HG02943 (cell line): ENCODE measurements at regions not wholly inside any gene's neighbourhood (a gene's known extent, or its start where the extent isn't known, plus 50 kb on each side); places are given as distances from the start of the nearest gene placed in this dataset.

Experiments
- ATAC-seq: cut with Tn5 transposase; IDR thresholded peaks from one replicate; pipeline ENCODE4 v1.9.1; 2021; ENCODE audit warnings: mild to moderate bottlenecking, low read depth, moderate library complexity; ENCODE audit not compliant: unreplicated experiment

DNA sequence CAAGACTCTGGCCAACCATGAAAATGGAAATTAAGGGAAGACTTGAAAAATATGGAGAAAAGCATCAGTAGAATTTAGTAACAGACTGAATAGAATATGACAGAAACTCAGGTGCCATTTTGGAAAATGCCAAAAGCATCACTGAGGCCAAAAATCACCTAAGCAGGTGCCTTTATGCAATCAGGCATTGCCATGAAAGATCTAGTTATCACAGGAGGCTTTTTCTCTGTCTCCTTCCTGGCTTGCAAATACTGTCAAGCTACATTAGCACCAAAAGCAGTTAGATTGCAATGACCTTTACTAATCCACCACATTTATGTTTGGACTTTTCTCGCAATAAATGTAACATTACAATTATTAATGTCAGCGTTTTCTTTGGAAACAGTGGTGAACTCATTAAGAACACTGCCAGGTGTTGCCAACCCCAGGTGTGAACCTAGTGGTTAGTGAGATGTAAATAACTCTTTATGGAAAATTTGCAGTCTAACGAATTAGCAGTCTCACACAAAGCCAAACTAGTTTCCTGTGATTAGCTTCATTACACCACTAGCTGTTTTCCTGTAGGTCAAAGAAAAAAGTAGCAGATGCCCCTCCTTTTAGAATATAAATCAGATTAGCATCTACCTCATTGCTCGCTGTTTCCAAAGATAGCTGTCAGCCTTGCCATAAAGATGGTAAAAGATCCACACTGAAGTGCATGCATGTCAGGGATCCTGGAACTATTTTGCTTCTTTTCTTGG lies 1568.4 kb upstream of the TENM3 start:
- no peak for ATAC-seq

DNA sequence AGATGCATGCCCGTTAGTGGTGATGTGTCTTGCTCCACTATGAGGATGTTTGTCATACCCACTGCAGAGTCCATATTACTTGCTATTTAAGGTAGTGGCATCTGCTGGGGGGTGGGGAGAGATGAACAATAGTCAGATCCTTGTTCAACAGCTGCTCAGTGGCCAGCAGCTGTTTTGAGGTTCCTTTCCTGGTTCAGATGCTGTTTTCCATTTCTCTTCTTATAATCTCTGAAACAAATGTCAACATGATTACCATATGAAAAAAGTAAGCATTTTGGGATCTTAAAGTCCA lies 1567.9 kb upstream of the TENM3 start:
- no peak for ATAC-seq

DNA sequence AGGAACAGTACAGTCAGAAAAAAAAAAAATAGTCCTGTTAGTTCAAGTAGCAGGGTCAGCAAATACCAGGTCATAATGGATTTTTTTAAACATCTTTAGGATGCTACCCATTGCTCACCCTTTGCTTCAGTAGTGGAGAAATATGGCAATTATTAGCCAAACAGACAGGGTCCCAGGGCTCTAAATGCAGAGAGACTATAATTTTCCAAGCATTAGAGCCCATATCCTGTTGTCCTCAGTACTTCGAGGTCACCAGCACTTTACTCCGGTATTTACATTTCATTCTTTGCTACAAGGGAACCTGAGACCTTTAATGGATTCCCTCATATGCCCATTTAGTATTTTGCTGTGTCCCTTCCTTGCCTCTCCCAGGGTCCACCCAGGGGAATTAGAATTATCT lies 1562.9 kb upstream of the TENM3 start:
- no peak for ATAC-seq

DNA sequence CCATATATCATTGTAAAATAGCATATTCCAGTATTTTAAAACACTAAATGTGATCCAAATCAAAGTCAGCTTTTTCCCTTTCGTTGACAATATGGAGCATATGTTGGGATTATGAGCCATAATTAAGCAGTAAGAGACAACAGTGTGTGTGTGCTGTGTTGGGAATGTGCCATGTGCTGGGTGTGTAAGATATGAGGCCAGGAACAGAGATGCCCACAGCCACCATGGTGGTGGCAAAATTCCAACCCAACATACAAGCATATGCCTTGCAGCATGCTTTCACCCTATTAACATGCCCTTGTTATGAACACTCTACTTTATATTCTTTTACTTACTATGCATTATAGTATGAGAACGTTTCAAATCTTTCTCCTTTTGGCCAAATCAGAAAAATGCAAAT lies 1560.4 kb upstream of the TENM3 start:
- no peak for ATAC-seq

DNA sequence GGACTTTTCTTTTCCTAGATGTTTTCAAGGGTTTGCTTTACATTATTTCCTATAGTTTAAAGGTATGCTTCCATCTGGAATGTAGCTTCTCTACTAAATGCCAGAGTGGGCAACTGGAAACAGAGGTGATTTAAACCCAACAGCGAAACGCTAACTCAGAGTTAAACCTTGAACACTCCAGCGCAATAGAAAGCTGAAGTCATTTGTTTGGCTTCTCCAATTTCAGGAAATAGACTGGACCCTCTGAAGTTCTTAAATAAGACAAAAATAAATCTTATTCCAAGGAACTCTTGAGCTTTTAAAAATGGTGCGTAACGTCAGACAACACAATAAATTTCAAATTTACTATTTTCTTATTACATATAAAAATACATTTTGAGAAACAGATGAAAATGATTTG lies 1560.0 kb upstream of the TENM3 start:
- ATAC-seq = no peak

DNA sequence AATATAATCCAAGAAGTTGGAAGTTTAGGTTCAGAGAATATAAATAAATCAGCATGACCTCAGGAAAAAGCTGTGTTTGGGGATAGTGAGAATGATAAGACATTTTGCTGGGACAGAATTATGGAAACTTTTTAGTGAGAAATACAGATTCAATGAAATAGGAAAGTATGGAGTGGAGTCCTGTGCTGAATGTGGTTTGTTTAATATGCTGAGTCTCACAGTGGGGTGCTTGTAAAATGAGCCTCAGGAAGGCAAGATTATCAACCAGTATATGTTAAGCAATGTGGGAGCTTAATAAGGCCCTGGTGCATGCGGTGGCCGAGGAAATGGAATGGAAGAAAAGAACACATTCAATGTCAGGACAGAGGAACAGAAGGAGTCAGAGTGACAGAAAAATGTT lies 1554.7 kb upstream of the TENM3 start:
- ATAC-seq = no peak

DNA sequence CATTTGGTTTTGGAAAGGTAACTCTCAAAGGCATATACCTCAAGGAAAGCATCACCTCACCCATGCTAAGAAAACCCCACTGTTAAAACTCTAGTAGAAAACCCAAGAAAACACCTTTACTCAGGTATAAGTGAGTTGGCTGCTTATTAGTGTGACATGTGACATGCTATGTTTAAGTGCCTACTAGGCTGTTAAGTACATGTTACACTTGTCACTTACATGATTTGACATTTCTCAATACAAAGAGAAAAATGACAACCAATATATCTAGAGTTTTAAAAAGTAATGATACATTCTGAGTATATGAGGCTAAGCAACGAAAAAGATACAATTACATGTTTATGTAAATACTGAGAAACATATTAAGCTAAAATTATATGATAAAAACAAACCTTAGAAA lies 1548.3 kb upstream of the TENM3 start:
- ATAC-seq = no peak

DNA sequence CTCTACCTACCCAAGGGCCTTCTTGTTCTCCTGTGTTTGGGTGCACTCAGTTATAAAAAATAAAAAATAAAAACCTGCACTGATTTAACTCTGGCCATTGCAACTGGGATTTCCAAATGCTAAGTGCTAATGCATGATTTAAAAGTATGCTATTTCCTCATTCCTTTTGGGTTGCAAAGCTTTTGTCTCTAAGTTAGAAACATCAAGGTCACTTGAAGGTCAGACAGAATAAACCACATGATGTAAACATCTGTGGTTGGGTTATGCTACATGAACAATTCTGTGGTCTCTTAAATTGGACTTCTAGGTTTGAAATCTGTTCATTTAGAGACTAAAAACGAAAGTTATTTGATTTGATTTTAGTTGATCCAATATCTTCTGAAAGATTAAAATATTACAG lies 1547.4 kb upstream of the TENM3 start:
- no peak for ATAC-seq

DNA sequence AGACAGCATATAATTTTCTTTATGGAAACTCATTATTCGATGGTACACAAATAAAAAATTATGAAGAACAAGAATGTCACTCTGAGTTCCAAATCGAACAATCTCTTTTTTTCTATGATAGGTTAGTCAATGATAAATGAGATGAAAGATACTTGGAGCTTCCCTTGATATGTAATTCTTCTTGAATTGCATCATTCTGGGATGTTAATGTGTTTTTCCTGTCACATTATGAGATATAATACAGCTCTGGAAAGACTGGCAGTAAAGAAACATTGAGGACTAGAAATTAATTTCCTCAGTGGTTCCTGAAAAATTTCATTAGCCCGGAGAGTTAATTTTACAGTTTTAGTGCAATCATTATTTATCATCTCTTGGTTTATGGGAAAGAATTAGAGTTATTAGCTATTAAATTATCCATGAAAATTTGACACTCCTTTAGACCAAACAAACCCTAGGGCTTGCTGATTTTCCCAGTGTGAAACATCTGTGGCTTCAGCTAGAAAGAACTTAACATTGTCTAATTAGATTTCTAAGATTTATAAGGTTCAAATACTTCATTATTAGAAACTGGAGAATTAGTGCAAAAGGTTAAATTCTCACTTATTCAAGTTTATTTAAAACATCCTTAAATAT lies 1546.6 kb upstream of the TENM3 start:
- ATAC-seq = no peak

DNA sequence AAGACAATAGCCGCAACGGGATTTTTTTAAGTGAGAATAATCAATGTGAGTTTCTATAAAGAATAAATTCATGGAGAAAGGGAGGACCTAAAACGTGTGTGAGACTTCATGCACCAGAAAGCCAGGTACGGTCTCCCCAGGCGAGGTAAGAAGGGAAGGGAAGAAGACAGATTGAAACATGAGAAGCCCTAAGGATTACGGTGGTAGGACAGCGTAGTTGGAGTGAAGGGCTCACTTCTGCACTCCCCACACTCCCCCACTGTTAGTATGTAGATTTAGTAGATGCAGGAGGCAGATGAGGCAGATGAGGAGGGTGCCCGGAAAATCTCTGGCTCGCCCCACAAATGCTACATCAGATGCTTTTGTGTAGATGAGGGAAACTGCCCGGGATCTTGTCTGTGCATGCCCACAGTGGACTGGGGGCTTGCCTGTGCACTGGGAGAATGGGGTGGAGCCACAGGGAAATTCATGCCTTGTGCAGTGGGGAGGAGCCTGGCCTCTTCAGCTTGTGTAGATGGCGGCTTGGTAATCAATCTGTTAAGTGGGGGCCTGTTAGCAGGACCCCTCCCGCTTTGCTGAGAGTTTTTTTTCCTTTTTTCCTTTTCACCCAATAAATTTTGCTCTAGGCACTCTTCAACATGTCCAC lies 1544.5 kb upstream of the TENM3 start:
- ATAC-seq = no peak

DNA sequence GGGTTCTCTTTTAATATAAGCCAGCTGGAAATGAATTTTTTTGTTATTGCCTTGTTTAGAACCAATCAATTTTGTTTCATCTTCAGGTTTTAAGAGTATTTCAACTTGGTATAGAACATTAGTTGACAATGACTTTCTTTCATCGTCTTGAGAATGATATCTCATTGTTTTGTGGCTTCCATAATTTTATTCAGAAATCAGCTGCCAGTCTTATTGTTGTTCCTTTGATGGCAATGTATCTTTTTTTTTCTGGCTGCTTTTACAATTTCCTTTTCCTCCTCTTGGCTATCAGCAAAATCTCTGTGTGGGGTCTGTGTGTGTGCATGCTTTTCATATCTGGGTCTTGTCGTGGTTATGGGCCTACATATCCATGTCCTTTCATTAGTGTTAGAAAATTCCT lies 1536.4 kb upstream of the TENM3 start:
- no peak for ATAC-seq

DNA sequence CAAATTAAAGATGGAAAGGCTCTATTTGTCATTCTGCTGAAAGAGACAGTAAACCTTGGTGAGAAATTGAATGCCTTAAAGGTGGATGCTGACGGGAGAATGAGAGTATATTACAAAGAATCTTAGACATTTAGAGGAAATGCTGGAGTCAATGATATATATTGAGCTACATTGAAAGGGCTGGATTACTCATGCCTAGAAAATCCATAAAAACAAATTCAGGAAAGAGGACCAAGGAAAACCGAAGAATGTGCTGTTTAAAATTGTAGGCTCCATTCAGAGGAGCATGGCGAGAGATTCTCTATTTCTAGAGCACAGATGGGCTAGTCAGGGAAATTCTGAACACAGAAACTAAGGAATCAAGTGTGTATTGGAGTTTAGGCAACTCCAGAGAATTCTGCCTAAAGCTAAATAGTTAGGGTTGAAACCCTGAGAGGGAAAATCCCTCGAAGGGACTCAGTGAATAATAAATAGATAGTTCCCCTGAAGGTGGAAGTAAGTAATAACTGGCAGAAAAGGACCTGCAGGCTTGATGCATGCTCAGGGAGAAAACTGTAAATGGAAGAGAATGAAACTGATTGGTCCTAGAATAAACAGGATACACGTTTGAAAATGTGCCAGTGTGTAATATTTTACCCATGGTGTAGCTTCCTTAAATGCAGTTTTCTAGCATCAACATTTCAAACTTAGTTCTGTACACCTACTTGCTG lies 1532.4 kb upstream of the TENM3 start:
- ATAC-seq = no peak

DNA sequence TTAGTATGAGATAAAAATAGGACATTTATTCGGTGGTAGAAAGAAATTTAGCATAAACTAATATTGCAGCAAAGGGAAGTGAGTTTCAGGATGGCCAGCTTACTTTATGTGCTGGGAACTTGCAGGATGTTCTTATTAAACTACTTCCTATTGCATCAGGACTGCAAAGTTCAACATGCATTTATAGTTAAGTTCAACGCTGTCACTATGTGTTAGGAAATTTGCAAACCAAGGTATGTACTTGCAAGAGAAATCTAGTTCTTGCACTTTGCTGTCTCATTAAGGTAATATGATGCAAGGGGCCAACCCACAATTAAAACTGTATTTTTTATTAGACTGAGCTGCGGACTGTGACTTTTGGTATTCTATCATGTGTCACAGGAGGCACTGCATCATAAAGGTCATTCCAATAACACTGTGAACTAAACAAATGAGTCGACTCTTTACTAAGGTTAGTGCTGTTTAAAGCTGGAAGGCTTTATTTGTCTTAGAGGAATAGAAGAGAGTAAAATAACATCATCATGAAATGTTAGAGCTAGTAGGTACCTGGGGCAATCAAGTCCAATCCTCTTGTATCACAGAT lies 1525.7 kb upstream of the TENM3 start:
- no peak for ATAC-seq

DNA sequence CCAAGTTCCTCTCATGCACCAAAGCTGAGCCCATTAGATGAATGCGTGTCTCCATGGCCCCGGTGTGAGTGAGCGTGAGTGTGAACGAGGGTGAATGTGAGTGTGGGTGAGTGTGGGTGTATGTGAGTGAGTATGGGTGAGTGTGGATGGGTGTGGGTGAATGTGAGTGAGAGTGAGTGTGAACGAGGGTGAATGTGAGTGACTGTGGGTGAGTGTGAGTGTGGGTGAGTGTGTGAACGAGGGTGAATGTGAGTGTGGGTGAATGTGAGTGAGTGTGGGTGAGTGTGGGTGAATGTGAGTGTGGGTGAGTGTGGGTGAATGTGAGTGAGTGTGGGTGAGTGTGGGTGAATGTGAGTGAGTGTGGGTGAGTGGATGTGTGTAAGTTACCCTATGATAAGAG lies 1521.8 kb upstream of the TENM3 start:
- ATAC-seq = no peak

DNA sequence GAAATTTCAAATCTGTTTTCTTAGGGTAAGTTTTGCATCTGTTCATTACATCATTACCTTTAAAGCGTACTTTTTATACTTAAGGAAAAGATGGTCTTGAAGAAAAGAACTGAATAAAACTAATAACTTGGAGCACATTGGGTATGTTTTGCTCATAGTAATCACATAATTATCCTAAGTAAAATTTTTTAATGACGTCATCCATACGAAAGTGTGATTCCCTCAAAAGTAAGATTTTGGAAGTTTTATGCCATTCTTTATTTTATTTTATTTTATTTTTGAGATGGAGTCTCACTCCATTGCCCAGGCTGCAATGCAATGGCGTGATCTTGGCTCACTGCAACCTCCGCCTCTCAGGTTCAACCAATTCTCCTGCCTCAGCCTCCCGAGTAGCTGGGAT lies 1516.6 kb upstream of the TENM3 start:
- no peak for ATAC-seq

DNA sequence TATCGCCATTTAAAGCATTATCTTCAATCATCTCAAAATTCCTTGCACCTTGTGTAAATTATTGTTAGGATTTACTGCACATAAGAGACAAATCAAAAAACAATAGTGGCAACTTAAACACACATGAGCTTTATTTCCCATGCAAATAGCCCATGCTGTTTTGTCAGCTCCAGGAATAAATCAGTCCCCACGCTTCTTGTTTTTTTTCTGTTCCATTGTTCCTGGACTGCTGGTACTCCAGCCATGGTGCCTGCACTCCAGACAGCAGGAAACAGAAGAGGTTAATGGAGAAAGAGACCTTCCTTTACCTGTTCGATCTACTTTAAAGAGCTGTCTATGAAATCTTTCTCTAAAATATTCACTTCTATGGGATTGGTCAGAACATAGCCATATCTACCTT lies 1515.7 kb upstream of the TENM3 start:
- no peak for ATAC-seq

DNA sequence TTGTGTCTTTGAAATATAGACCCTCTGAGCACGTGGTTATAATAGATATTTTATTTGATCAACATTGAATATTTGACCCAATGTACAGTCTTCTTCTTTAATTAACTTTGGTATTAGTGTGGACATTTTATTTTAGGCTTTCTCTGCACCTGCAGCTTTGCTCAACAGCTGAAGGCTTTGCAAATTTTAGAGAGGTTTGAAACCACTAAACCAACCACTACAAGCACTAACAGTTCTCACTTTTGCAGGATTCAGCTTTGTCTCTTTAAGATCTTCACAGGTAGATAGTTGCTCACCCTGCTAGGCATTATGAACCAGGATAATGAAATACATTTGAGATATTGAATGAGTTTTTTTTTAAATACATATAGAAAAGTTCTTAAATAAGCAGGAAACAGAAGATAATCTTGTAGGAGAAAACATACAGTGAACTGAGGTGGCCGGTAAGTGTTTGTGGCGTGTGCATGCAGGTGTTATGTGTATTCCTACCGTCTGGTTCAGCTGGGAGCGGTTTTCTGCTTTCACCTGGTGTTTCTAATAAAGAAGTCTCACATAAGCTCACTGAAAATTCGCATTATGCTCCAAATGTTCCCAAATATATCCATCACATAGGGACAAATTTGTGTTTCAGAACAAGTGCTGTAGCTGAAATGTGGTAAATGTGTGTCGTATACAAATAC lies 1508.3 kb upstream of the TENM3 start:
- ATAC-seq = no peak

DNA sequence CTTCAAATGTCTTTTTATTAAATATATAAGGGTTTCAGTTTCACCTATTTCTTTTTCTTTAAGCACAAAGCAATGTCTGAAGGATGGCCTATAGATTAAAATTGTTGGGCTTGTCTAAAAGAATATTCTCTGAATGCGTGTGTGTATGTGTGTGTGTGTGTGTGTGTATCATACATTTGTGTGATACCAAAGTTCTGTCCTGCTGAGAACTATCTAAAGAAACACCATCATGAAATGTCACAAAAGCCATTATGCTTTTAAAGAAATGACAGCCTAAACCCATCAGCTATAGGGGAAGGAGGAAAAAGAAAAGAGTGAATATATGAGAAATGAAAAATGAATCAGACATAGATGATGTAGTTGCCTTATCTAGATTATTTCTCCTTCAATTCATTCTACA lies 1501.5 kb upstream of the TENM3 start:
- ATAC-seq = no peak

DNA sequence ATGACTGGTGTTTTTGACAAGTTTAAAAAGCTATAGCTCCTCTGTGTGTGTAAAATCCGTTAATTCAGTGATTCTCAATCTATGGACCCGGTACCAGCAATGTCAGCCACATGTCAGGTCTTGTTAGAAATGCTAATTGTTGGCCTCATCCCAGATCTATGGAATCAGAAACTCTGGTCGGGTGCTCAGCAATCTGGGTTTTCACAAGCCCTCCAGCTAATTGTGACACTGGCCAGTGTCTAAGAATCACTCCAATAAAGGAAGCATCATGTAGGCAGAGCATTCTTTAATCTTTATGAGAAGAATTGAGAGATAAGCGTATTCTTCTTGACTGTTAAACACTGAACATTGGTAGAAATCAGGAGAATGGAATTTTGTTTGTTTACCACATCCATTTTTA lies 1498.2 kb upstream of the TENM3 start:
- ATAC-seq = no peak

DNA sequence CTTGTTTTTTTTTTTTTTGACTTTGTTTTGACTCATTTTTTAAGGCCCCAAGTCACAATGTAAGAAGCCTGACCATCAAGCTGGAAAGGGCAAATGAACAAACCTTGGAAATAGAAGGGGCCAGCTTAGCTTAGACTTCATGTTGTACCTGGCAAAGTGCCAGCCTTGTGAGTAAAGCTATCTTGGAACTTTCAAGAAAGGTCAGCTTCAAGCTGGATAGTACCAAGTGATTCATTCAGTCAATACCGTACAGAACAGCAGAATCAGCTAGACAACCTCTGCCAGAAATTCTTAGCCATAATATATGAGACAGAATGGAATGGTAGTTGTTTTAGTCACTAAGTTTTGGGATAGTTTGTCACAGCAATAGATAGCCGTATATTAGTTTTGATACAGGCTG lies 1492.2 kb upstream of the TENM3 start:
- ATAC-seq = no peak

DNA sequence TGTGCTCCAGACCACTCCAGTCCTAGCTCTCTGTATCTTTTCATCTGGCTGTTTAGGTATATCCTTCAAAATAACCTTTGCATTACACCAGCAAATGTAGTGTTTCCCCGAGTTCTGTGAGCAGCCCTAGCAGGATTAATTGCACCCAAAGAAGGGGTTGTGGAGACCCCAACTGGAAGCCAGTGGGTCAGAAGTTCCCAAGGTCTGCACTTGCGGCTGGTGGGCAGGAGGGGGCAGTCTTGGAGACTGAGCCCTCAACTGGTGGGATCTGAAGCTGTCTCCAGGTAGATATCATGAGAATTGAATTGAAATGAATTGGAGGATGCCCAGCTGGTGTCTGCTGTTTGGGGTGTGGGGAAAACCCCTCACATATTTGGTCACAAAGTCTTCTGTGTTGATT lies 1485.3 kb upstream of the TENM3 start:
- ATAC-seq = no peak
